ENCODE measurements at regions not wholly inside any gene's neighbourhood (a gene's known extent, or its start where the extent isn't known, plus 50 kb on each side); places are given as distances from the start of the nearest gene placed in this dataset.

DNA sequence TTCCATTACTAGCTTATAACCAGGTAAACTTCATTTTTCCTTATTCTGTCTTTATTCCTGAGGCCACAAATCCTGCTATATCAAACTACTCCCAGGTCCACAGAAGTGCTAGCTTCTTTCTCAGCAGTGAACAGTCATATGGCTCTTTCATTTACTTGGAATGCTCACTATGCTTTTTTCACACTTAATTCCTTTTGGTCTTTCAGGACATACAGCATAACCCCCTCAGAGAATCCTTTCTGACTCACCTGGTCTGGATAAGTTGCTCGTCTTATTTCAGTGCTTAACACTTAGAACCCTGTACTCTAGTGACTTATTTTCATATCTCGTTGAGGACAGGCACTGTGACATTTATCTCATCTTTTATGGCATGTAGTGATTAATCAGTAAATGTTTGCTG, 325.0 kb upstream of the UBE2E3 start:
- intact Hi-C loops (cut with DNase I) = no loop called here
- DNase-seq = no peak
- Histone ChIP-seq H3K27me3 (no peaks in the 10 kb centered on the region), H3K9me3 (no peaks in the 10 kb centered on the region), H3K4me1 (ENCODE audit: insufficient read depth) (no peaks in the 10 kb centered on the region), H3K4me3 (no peak overlapping the region), H3K27ac (no peak overlapping the region), H3K36me3 (no peaks in the 10 kb centered on the region)
- 77 to 95% (median 94%) methylated on average over 2 of the region's 2 CpGs for WGBS, 3 donors
- TF ChIP-seq EP300 (IDR thresholded peaks at IDR 0.05) = no peak
- TF ChIP-seq, protein P1, sequence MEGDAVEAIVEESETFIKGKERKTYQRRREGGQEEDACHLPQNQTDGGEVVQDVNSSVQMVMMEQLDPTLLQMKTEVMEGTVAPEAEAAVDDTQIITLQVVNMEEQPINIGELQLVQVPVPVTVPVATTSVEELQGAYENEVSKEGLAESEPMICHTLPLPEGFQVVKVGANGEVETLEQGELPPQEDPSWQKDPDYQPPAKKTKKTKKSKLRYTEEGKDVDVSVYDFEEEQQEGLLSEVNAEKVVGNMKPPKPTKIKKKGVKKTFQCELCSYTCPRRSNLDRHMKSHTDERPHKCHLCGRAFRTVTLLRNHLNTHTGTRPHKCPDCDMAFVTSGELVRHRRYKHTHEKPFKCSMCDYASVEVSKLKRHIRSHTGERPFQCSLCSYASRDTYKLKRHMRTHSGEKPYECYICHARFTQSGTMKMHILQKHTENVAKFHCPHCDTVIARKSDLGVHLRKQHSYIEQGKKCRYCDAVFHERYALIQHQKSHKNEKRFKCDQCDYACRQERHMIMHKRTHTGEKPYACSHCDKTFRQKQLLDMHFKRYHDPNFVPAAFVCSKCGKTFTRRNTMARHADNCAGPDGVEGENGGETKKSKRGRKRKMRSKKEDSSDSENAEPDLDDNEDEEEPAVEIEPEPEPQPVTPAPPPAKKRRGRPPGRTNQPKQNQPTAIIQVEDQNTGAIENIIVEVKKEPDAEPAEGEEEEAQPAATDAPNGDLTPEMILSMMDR (IDR thresholded peaks at IDR 0.05) = no peak
- TF ChIP-seq POLR2A (IDR thresholded peaks at IDR 0.05) = no peak

GRCh38 chr2:180653481-180653880, 326.9 kb upstream of the UBE2E3 start:
- no peak for DNase-seq
- intact Hi-C loops (cut with DNase I) = no loop called here
- Histone ChIP-seq H3K9me3 (no peaks in the 10 kb centered on the region), H3K4me3 (no peak overlapping the region), H3K27ac (no peak overlapping the region), H3K27me3 (no peaks in the 10 kb centered on the region), H3K4me1 (ENCODE audit: insufficient read depth) (no peaks in the 10 kb centered on the region), H3K36me3 (no peaks in the 10 kb centered on the region)
- TF ChIP-seq POLR2A (IDR thresholded peaks at IDR 0.05) (no peak), EP300 (IDR thresholded peaks at IDR 0.05) (no peak)
- TF ChIP-seq, protein P1 (IDR thresholded peaks at IDR 0.05) = no peak

- Histone ChIP-seq H3K36me3 (no peaks in the 10 kb centered on the region), H3K9me3 (no peaks in the 10 kb centered on the region), H3K4me1 (ENCODE audit: insufficient read depth) (no peaks in the 10 kb centered on the region), H3K27ac (no peak overlapping the region), H3K27me3 (no peaks in the 10 kb centered on the region), H3K4me3 (no peak overlapping the region)
- intact Hi-C loops (cut with DNase I) = no loop called here
- TF ChIP-seq, protein P1 (IDR thresholded peaks at IDR 0.05) = no peak
- no peak for TF ChIP-seq EP300 (IDR thresholded peaks at IDR 0.05)
- no peak for TF ChIP-seq POLR2A (IDR thresholded peaks at IDR 0.05)
- DNase-seq = no peak
Measured at GRCh38 chr2:180652794-180653193, 327.6 kb upstream of the UBE2E3 start.

DNA sequence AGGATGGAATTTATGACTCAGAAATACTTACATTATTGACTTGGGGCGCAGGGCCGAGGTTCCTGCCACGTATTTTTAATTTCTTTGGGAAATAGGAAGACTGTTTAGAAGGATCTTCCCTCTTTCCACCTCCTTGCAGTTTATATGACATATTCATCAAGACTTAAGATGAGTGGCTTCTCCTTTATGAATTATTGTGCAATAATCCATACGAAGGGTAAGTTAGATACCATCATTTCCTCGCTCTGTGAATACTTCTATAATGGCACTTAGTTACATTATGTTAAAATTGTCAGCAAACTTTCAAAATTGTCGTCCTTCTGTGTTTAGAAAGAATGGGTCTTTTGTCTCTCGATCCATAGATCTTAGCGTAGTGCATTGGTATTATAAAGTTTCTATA, 328.8 kb upstream of the UBE2E3 start:
- WGBS, 3 donors = 87 to 92% (median 90%) methylated on average over 8 of the region's 8 CpGs
- intact Hi-C loops (cut with DNase I) = no loop called here
- H3K36me3 ChIP-seq = no peaks in the 10 kb centered on the region
- no peak for DNase-seq
- no peak overlapping the region for H3K4me3 ChIP-seq
- TF ChIP-seq EP300 (IDR thresholded peaks at IDR 0.05) (no peak), POLR2A (IDR thresholded peaks at IDR 0.05) (no peak)
- TF ChIP-seq, protein P1 (IDR thresholded peaks at IDR 0.05) = no peak
- no peaks in the 10 kb centered on the region for H3K9me3 ChIP-seq
- H3K27ac ChIP-seq = no peak overlapping the region
- H3K4me1 ChIP-seq (ENCODE audit: insufficient read depth) = no peaks in the 10 kb centered on the region
- no peaks in the 10 kb centered on the region for H3K27me3 ChIP-seq

DNA sequence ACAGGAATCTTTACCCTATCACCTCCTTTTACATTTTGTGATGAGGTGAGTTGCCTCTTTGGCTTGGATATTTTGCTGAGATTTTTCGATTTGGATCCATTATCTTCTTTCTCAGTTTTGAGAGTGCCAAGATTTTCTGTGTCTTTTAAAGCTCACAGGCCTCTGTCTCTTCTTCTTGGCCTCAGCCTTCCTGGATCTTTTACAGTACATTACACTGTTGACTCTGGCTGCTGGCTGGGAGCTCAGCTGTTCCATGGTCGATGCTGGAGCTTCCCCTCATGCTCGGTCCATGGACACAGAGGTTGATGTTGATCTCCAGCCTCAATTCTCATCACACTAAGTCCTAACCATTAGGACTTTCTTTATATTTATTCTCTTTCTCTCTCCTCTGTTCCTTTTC, 332.8 kb upstream of the UBE2E3 start:
- WGBS, 3 donors = 2 to 8% (median 5%) methylated on average over 3 of the region's 3 CpGs
- no peak overlapping the region for H3K27ac ChIP-seq
- no peaks in the 10 kb centered on the region for H3K9me3 ChIP-seq
- H3K4me1 ChIP-seq (ENCODE audit: insufficient read depth) = no peaks in the 10 kb centered on the region
- intact Hi-C loops (cut with DNase I) = no loop called here
- no peak for DNase-seq
- no peaks in the 10 kb centered on the region for H3K36me3 ChIP-seq
- H3K27me3 ChIP-seq = no peaks in the 10 kb centered on the region
- no peak overlapping the region for H3K4me3 ChIP-seq
- no peak for TF ChIP-seq EP300 (IDR thresholded peaks at IDR 0.05)
- TF ChIP-seq POLR2A (IDR thresholded peaks at IDR 0.05) = no peak
- TF ChIP-seq, protein P1 (IDR thresholded peaks at IDR 0.05) = no peak
